H7 (cell line): ENCODE measurements at regions not wholly inside any gene's neighbourhood (a gene's known extent, or its start where the extent isn't known, plus 50 kb on each side); places are given as distances from the start of the nearest gene placed in this dataset.
"Not testable (repeated sequence)": the region's sequence is repeated elsewhere in the genome, so short reads cannot be mapped to it uniquely, and the experiment has no call there.

ENCODE experiments used
- DNase-seq: peaks from one replicate; pipeline ENCODE4 v3.0.0; 2012
- H3K27me3 ChIP-seq: 2 replicates; pipeline ENCODE4 v1.6.0; 2011; ENCODE audit warnings: mild to moderate bottlenecking, low read length; ENCODE audit not compliant: control insufficient read depth, insufficient read depth
- H3K36me3 ChIP-seq: replicated peaks from 2 replicates; pipeline ENCODE4 v1.5.1; 2011; ENCODE audit warnings: low read length; ENCODE audit not compliant: control insufficient read depth, insufficient read depth
- H3K4me3 ChIP-seq: 2 replicates; pipeline ENCODE4 v1.5.1; 2011; ENCODE audit warnings: low read depth, mild to moderate bottlenecking, control low read depth, low read length, moderate library complexity; ENCODE audit not compliant: insufficient read depth

DNA sequence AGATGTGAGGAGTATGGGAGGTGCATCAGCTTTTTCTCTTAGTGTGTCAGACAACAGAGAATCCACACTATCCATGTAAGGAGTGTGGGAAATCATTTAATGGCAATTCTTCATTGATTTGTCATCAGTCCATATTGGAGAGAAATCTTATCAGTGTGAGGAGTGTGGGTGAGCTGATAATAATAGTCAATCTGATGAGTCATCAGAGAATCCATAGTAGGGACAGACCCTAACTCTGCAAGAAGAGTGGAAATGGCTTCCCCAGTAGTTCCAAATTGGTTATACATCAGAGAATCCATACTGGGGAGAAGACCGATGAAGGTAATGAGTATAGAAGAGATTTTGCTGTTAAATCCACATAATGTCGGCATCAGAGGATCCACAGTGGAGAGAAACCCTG is 150.5 kb upstream of the THUMPD2 start:
- Histone ChIP-seq H3K4me3 (no peak overlapping the region), H3K36me3 (no peaks in the 10 kb centered on the region), H3K27me3 (no peaks in the 10 kb centered on the region)
- no peak for DNase-seq

DNA sequence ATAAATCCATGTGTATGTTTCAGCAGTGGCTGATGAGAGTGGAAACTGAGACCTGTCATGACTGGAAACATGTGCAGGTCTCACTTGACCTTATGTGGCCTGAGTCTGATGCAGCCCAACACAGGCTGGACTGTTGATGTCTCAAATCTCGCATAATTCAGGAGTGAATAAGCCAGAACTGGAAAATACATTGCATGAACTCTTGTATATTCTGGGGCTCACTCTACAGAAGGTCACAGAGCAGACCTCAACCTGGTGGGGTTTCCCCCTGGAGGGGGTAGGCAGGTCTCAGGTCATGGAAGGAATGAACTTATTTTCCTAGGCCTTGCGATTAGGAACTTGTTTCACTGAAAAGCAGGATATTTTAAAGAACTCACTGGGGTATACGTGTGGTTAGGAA is 146.3 kb upstream of the THUMPD2 start:
- Histone ChIP-seq H3K36me3 (no peaks in the 10 kb centered on the region), H3K27me3 (no peaks in the 10 kb centered on the region), H3K4me3 (no peak overlapping the region)
- DNase-seq: no peak

DNA sequence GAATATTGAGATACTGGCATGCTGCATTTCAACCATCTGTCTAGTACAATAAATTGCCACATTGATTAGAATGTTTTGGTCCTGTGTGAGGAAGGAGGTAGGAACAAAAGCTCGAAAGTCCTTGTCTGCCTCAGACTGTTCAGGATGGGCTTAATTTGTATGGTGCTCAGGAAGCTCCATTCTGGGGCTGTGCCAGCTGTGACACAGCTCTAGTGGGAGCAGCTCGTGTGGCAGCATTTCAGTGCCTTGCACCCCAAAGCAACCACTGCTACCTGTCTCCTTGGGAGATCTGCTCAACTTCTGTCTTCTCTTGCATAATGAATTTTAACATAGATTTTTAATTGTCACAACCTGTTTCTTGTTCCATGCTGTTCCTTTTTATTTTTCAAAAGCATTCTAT is 144.4 kb upstream of the THUMPD2 start:
- DNase-seq: no peak
- Histone ChIP-seq H3K27me3 (no peaks in the 10 kb centered on the region), H3K4me3 (no peak overlapping the region), H3K36me3 (no peaks in the 10 kb centered on the region)

DNA sequence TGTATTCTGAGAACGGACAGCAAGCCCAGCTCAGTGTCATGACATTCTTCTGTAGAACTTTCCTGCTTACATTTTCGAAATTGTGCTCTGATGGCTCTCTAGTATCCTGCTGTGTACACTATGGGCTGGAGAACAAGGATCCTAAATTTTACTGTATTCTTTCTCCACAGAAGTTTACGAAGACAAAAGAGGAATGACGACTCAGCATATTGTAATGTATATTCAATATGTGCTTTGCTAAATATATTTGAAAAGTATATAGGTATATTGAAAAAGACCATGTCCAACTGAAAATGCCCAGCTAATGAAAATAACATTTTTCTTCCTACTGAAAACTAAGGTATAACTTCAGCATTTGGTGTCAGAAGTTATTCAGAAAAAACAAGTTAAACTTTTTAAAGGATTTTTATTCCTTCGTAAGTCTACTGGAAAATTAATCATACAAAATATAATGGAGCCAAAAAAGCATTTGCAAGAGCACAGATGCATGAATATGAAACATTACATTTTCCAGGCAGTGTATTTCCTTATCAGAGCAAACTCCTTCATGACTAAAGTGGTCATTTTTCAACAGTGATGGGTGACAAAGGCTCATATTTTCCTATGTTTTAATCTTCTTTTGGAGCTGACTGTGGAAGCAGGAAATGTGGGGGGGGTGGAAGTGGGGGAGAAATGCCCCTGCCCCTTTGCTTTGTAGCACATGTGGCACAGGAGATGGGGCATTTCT is 143.8 kb upstream of the THUMPD2 start:
- DNase-seq: no peak
- Histone ChIP-seq H3K4me3 (no peak overlapping the region), H3K27me3 (no peaks in the 10 kb centered on the region), H3K36me3 (no peaks in the 10 kb centered on the region)

DNA sequence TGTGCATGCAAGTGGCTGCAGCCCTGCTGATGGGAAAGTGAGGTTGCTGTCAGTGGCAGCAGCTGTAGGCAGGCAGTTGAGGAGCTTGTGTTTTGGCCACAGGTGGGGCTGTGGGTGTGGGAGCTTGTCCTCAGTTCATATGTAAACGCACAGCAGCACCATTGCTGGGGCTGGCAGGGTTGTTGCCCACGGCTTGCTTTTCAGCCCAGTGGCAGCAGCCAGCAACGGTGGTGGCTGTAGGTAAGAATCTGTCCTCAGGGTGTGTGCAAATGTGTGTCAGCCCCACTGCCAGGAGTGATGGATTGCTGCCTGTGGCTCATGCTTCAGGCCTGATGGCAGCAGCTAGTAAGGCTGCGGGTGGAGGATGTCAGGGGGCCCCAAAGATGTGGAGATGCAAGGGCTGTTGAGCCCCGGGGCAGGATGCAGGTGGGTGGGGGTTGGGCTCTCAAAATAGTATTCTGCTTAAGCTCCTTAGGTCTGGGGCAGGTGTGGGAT is 141.3 kb upstream of the THUMPD2 start:
- DNase-seq: no peak
- H3K36me3 ChIP-seq: no peaks in the 10 kb centered on the region
- no peaks in the 10 kb centered on the region for H3K27me3 ChIP-seq
- no peak overlapping the region for H3K4me3 ChIP-seq

DNA sequence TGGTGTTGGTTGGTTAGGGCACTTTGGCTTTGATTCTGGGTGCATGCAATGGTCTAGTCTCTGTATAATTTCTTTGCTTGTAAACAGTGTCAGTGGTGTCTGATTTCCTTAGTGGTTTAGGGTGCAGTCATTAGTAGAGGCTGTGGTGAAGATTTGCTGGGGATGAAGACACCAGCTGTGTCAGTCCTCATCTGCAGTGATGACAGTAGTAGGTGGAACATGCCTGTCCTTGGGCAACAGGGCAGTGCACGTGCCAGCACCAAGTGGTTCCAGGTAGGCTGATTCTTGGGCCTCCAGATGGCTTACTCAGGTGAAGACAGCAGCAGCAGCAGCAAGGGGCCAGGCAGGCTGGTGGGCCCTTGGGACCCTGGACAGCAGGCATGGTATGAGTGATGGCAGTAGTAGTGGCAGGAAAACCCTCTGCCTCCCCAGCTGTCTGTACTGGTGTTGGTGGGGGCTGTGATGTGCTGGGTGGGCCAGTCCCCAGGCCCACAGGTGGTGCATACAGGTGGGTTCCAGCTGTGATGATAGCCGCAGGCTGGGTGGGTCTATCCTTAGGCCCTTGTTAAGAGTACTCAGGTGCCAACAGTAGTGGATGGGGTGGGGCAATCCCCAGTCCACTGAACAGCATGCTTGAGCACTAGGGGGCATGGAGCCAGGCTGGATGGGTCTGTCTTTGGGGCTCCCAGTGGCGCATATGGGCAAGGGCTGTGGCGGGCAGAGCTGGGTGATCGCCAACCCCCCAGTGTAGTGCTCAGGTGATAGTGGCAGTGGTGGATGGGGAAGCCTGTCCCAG is 140.7 kb upstream of the THUMPD2 start:
- H3K4me3 ChIP-seq: no peak overlapping the region
- no peaks in the 10 kb centered on the region for H3K27me3 ChIP-seq
- no peak for DNase-seq
- H3K36me3 ChIP-seq: no peaks in the 10 kb centered on the region

DNA sequence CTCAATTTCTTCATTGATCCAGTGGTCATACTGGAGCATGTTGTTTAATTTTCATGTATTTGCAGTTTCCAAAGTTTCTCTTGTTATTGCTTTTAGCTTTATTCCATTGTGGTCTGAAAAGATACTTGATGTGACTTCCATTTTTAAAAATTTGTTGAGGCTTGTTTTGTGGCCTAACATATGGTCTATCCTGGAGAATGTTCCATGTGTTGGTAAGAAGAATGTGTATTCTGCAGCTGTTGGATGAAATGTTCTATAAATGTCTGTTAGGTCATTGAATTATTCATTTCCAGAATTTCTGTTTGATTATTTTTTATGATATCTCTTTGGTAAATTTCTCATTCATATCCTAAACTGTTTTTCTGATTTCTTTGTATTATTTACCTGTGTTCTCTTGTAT is 139.8 kb upstream of the THUMPD2 start:
- no peaks in the 10 kb centered on the region for H3K36me3 ChIP-seq
- H3K4me3 ChIP-seq: no peak overlapping the region
- no peak for DNase-seq
- no peaks in the 10 kb centered on the region for H3K27me3 ChIP-seq

DNA sequence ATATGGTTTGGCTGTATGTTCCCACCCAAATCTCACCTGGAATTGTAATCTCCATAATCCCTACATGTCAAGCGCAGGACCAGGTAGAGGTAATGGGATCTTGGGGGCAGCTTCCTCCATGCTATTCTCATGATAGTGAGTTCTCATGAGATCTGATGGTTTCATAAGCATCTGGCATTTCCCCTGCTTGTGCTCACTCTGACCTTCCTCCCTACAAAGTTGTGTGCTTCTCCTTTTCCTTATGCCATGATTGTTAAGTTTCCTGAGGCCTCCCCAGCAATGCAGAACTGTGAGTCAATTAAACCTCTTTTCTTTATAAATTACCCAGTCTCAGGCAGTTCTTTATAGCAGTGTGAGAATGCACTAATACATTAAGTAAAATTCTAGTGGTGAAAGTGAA is 138.3 kb upstream of the THUMPD2 start:
- not testable (repeated sequence) for DNase-seq, H3K4me3 ChIP-seq, H3K36me3 ChIP-seq, H3K27me3 ChIP-seq

DNA sequence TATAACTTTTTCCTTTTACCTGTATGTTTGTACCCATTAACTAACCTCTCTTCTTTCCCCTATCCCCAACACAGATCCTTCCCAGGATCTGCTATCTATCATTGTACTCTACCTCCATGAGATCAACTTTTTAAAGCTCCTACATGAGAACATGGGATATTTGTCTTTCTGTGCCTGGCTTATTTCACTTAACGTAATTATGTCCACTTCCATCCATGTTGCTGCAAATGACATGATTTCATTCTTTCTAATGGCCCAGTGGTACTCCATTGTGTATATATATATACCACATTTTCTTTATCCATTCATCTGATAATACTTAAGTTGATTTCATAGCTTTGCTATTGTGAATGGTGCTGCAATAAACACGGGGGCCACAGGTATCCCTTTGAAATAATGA is 135.9 kb upstream of the THUMPD2 start:
- Histone ChIP-seq H3K4me3 (no peak overlapping the region), H3K27me3 (no peaks in the 10 kb centered on the region)

DNA sequence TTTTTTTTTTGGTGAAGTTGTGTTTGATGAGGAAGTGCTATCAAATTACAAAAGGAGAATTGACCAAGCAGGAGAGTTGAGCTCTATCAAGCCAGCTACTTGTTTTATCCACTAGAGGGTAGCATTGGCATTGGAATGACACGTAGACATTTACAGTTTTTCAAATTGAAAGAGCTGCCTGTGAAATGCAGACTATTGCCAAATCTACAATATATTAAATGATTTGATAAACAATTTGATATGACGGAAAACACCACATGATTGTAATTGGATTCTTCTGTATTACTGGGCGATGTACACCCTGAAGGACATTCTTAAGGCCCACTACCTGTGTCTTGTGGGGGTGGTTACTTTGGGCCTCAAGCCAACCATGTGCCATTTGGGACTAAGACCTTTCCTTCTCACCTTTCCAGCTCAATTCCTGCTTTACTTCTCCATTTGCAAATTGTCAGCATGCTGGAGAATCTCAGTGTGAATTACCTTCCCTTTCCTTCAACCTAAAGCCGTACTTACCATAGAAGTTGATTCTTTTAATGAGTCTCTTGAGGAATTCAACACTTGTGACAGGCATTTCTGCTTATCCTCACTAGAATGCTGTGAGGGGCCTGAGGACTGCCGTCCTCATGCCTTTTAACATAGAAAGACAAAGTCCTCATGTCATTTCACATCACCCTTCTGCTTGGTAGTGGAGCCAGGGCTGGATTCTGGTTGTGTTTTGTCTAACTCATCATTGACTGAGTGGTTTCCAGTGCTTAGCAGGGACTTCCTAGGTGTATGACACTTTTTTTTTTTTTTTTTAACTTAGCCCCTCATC is 134.8 kb upstream of the THUMPD2 start:
- no peak overlapping the region for H3K4me3 ChIP-seq
- DNase-seq: peak; percentile 37
- H3K27me3 ChIP-seq: no peaks in the 10 kb centered on the region
- H3K36me3 ChIP-seq: no peaks in the 10 kb centered on the region

More for the DNA sequence above, 135.9 kb upstream of the THUMPD2 start:
- no peaks in the 10 kb centered on the region for H3K36me3 ChIP-seq
- no peak for DNase-seq

DNA sequence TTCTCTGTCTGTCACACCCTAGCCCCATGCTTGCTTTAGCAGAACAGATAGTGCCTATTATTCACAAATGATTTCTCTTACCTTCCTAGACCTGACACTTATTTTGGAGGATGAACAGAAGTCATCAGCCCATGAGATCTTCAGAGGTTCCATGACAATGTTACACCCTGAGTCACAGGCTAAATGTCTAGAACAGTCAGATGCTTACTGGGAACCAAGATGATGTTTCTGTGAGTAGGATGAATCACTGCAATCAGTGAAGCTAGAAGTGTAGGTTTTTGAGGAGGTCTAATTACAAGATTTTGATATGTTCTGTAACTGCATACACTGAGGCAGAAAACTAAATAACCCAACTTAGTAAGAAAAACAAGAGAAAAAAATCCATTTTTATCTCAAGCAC is 123.0 kb upstream of the THUMPD2 start:
- no peaks in the 10 kb centered on the region for H3K36me3 ChIP-seq
- DNase-seq: no peak
- no peak overlapping the region for H3K4me3 ChIP-seq
- H3K27me3 ChIP-seq: no peaks in the 10 kb centered on the region

DNA sequence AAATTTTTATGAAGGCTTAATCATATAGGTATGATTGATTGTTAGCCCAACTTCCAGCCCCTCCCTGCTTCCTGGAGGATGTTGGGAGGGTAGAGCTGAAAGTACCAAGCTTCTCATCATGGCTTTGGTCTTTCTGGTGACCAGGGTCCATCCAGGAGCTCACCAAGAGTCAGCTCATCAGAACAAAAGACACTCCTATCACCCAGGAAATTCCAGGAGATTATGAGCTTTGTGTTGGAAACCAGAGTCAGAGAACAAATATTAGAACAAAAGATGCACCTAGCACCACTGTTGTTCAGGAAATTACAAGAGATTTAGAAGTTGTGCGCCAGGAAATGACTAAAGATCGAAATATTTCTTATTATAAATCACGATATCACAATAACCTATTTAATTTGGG is 119.9 kb upstream of the THUMPD2 start:
- H3K27me3 ChIP-seq: no peaks in the 10 kb centered on the region
- no peak overlapping the region for H3K4me3 ChIP-seq
- no peak for DNase-seq
- H3K36me3 ChIP-seq: no peaks in the 10 kb centered on the region

DNA sequence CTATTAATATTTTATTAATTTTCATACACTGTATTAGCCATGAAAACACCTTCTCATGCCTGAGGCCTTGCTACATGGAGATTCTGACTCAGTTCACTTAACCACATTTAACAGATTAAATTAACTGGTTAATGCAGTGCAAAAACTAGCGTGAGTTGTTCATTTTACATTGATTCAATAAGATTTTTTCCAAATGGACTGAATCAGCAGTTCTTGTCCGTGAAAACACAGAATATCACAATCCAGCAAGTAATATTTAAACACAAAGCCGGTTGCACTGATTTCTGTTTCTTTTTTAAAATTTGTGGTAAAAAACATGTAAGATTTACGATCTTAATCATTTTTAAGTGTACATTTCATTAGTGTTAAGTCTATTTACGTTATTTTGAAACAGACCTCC is 118.2 kb upstream of the THUMPD2 start:
- Histone ChIP-seq H3K4me3 (no peak overlapping the region), H3K36me3 (no peaks in the 10 kb centered on the region), H3K27me3 (no peaks in the 10 kb centered on the region)
- DNase-seq: no peak

DNA sequence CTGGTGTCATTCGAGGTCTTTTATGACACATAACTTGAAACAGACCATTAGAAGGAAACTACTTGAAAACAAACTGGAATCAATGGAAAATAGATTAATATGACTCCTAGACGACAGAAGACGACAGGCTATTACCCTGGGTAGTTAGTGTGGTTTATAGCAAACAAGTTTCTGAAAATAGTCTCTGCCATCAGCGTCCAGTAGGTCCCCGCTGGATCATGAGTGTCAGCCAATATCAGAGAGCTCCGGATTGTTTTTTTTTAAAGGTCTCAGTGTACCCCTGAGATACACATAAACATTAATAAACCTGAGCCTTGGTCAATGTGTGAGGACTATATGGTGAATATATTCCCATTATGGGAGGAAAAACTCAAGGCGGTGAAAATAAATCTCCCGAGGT is 115.0 kb upstream of the THUMPD2 start:
- no peak overlapping the region for H3K4me3 ChIP-seq
- no peaks in the 10 kb centered on the region for H3K36me3 ChIP-seq
- H3K27me3 ChIP-seq: no peaks in the 10 kb centered on the region
- DNase-seq: no peak

DNA sequence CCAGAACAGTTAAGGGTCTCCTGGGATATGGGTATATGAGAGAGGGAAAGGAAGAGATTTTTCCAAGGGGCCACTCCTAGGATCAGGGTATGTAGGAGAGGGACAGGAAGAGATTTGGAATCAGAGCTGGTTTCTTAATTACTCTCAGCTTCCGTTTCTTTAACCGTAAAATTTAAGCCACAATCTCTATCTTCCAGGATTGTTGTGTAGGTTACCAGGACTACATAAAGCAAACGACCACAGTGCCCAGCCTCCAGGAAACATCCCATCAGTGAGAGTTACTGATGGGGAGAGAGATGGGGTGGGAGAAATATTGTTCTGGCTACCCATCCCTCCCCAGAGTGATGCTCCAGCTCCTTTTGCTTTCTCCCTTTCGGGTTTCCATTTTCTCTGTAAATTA is 114.6 kb upstream of the THUMPD2 start:
- Histone ChIP-seq H3K4me3 (no peak overlapping the region), H3K27me3 (no peaks in the 10 kb centered on the region), H3K36me3 (no peaks in the 10 kb centered on the region)
- DNase-seq: no peak
